GM18951 (cell line): ENCODE measurements at regions not wholly inside any gene's neighbourhood (a gene's known extent, or its start where the extent isn't known, plus 50 kb on each side); places are given as distances from the start of the nearest gene placed in this dataset.

ENCODE experiments used
- POLR2A ChIP-seq: IDR thresholded peaks from 4 replicates; pipeline ENCODE4 v1.6.1; 2011; ENCODE audit warnings: mild to moderate bottlenecking; ENCODE audit not compliant: insufficient read length, insufficient read depth; ENCODE audit errors: extremely low read depth
- in situ Hi-C: fragments of 300-500 bp; cut with MboI; formaldehyde crosslinking; loops from one replicate; pipeline ENCODE4 v1.12.0; 2022; ENCODE audit warnings: low sequenced_read_pairs, mixed read lengths, inconsistent platforms; ENCODE audit not compliant: unreplicated experiment

DNA sequence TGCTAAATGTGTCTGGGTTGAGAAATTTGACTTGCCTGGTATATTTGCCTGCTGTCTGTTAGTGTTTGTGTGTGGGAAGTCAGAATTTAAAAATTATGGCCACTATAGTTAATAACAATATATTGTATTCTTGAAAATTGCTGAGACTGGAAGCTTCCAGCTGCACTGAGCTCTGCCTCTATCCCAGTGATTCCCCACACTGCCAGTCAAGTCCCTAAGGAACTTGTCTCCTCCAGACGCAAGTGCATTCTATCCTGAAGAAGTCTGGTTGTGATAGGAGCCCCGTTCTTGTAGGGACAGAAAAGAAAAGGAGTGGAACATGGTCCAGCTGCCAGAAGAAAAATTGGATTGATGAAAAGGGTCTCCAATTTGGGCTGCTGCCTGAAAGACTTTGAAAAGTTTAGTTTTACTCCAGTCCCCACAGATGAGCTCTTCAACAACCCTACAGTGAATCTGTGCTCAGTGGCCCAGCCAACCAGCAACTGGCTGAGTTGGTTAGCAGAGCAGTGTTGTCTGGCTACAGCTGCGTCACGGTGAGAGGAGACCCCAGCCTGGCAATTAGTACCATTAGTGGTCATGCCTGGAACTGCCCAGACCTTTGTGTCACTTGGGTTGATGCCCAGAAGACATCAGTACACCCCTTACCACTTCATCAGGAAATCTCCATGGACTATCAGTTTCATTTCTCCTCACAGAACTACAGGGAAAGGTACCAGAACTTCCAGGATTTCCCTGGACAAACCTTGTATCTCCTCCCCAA, 183.1 kb upstream of the MCHR2 start:
- TF ChIP-seq POLR2A = no peak
- in situ Hi-C loops = no loop called here

DNA sequence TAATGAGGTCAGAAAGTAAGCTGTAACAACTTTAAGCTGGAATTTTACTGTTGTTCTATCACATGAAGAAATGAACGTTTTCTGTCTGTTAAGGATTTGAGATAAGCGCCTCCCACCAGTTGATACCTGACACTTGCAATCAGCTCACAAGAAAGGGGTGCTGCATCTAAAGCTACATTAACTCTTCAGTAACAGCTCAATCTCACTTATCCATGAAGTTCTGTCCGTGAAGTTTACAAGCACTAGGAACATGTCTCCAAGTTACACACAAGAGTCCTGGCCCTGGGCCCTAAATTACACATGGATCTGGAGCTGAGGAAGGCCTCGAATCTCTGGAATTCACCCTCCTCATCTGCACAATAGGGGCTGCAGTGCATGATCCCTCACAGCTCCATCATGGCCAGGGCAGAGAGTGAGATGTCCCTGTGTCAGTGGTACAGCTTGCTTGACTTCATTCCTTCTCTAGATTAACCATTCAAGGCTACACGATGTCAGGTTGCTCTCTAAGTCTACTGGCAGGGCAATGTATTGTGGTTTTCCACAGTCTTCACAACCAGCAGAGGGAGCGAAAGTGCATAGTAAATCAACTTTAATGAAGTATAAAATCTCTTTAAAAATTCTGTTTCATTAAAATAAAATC, 182.4 kb upstream of the MCHR2 start:
- in situ Hi-C loops = no loop called here
- TF ChIP-seq POLR2A = no peak

DNA sequence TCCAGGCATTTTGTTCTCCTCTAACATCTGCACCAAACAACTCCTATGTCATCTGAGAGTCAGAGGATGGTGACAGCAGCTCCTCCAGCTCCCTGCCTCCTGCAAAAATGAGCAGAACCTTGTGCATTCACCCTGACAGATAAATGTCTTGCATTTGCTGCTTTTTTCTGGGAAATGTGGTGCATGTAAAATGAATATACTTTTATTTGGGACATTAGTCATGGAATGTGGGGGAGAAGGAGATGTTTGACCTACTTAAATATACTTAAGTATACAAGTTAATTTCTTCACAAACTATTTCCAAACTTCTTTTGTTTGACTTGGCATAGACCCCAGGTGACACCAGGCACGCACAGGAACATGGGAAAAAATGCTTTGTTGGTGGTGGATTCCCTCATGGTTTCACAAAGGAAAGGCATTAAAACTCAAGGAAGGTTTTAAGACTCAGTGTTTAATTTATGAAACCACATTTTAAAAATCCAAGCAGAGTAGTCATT, 181.8 kb upstream of the MCHR2 start:
- no peak for TF ChIP-seq POLR2A
- in situ Hi-C loops = no loop called here

DNA sequence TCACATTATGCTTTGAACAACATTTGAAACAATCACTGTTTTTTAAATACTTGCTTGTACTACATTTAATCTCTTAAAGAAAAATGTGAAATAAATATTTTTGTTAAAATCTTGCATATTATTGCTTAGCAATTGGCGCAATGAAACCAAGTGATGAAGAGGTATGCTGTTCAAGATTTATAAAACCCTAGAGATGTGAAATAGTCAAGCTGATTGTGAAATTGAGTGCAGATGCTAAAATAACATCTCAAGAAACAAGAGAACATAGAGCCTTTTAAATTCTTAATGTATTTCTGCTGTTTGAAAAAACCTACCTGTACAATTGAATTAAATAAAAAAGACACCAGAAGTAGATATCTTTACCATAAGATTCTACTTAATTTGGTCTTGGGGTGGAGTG, 179.2 kb upstream of the MCHR2 start:
- in situ Hi-C loops = no loop called here
- TF ChIP-seq POLR2A = no peak

DNA sequence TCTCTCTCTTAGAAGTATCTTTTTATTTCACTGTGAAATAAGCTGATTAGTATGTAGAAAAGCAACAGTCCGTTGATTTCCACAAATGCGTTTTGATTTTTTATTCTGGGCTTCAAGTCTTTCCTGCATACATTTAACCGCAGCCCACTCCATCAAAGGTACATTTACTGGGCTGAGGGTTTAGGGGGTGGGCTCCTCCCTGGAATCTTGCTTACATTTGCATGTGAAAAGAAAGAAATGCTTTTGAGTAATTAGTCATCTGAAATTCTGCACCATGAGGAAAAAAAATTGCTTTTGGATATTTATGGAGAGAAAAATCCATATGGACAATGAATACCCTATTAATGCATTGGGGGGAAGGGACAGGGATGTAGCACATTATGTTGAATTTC, 178.3 kb upstream of the MCHR2 start:
- in situ Hi-C loops = no loop called here
- no peak for TF ChIP-seq POLR2A

DNA sequence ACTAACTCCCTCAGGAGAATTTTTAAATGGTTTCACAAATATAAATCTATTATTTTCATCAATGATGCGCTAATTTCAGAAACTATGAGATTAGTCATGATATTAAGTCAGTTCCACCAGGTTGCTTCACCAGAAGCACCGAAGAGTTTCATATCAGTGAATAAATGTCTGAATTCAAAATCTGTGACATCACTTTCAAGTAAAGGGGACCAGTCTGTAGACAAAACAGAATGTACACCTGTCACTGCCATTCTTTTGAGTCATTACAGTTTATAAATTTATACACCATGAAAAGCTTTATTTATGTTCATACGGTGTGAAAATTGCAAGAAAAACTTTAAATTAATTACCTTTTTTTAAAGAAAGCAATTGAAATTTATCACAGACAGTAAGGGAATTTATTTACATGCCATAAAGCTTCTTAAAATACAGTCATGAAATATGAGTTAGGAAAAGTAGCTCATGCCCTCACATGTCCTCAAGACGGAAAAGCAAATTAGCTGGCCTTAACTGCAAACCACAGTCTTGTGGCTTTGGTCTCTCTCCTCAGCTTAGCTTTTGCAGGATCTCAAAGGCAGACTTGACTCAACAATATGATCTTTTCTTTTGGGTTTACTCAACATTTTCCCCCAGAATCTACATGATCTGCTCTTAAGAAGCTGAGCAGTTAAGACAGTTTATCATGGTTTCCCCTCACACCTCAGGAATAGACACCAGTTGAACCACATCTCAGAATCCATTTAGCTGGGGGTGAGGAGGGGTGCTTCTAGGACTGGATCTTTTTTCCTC, 177.7 kb upstream of the MCHR2 start:
- TF ChIP-seq POLR2A = no peak
- in situ Hi-C loops = no loop called here

DNA sequence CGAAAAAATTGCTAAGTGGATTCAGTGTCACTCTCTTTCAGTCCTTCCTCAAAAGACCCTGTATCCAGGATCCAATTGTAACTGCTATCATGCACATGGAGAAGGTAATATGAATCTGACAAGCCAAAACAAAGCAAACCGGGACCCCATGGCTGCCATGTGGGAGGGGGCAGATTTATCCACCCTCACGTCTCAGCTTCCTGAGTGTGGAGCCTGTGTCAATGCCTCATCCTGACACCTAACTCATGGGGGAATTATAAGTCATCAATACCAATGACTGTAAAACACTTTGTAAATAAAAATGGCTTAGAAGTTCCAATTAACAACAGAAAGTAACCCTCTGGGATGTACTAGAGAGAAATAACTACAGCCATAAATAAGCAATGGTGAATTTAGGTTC, 174.1 kb upstream of the MCHR2 start:
- no peak for TF ChIP-seq POLR2A
- in situ Hi-C loops = no loop called here

DNA sequence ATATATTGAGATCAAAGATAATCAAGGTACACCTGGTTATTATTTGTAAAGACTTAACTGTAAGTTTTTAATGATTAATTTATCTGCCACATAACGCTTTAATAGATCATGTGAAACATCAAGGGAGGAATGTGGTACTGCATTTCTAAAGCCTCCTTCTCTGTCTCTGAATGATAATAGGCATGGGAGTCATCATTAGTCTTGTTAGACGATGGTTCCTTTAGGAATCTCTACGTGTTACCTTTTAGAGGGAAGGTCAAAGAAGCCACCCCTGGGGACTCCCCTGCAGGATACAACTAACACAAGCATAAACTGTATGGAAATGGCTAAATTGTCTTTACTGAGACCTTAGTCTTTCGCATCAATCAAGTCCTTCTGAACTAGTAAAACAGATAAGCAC, 173.6 kb upstream of the MCHR2 start:
- in situ Hi-C loops = no loop called here
- TF ChIP-seq POLR2A = no peak

DNA sequence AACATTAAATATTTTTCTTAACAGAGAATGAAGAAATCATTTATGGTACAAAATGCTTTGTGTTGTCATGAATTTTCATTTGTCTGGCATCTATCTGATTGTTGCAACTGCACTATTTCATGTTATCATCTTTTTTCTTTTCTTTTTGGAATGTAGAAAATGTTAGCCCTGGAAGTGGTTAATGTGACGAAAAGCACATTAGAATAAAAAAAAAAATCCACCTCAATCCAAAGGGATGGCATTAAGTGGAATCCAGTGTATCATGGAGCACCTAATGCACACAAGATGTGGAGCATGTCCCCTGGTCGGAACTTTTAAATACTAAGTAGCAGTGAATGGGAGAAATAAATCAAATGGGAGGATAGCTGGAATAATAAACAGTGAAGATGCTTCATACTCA, 172.9 kb upstream of the MCHR2 start:
- no peak for TF ChIP-seq POLR2A
- in situ Hi-C loops = no loop called here

DNA sequence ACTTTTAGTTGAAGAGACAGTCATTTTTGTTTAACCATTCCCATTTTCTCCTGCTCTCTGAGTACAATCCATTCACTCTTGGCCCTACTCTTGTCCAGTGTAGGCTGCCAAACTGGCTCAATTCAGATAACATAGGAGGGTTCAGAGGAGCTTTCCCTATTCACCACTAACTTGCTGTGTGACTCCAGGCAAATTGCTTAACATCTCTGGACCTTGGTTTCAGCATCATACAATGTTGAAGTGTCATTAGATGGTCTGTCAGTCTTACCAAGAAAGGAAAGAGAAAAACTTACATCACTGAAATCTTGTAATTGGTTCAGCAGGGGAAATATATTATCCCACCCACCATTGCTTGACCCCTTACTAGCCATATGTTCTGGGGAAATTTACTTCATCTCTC, 171.4 kb upstream of the MCHR2 start:
- no peak for TF ChIP-seq POLR2A
- in situ Hi-C loops = no loop called here

DNA sequence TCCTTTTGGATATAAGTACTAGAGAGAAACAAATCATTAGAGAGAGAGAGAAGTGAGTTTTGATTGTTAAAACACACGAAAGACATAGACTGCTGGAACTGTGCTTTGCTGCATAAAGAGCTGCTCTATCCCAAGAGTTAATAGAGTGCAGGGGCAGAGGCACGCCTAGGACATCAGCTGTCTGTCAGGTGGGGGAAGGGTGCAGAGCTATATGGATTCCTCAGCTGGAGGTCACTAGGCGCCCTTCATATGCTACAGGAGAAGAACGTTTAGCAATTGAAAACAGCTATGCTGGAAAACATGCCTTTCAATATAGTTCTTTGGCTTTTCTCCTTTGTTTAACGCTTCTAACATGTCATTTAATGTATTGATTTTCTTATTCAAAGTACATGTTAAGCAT, 169.0 kb upstream of the MCHR2 start:
- in situ Hi-C loops = no loop called here
- no peak for TF ChIP-seq POLR2A

DNA sequence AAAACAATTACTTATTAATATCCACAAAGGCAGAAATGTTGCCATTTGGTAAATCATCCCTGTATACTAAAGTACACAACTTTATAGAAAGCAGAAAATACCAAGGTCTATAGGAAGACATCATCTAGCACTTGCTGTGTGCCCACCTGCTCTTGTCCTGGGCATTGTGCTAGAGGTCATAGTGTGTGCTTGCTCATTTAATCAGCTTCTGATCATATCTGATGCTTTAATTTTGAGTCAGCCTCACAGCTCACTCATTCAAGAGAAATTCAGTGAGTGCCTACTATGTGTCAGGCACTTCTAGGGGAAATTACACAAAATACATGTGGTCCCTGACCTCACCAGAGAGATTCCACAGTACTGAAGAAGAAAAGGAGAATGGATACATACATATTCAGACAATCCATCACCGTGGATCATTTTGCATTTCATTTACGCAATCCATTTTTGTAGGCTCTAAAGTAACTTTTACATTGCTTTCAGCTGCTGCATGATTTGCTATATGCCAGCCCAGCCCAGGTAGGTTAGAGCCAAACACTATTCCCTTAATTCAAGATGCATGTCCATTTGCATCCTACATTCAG, 167.9 kb upstream of the MCHR2 start:
- in situ Hi-C loops = no loop called here

DNA sequence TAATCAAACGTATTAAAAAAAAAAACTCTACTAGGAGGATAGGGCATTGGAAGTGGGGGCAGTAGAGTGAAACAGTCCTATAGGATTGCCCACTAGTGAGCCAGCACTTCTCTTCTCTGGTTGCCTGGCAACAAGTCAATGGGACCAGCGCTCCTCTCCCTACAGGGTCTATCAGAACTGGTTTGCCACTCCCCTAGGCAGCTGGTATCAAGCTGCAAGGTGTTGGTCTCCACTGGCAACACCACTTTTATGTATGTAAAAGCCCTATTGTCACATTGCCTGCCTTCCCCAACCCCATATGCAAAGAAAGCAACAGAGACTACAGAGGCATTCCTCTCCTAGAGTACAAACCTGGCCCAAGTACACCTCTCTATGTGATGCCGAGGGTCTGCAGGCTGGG, 166.9 kb upstream of the MCHR2 start:
- TF ChIP-seq POLR2A = no peak
- in situ Hi-C loops = no loop called here

More for the DNA sequence above, 167.9 kb upstream of the MCHR2 start:
- TF ChIP-seq POLR2A = no peak

DNA sequence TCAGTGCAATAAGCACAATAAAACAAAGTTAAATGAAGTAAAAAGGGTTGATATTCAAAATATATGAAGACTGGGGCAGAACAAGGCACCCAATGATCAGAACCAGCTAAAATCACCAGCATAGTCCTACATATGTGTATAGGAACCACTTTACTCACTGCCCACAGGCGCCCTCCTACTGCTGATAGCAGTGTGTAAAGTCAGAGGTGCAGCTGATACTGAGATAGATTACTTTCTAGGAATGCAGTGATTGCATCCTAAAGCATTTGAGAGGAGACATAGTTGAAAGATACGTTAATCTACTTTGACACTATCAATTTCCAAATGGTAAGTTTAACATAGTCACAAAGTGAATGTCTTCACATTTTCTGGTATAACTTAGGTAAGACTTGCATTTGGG, 161.1 kb upstream of the MCHR2 start:
- TF ChIP-seq POLR2A = no peak
- in situ Hi-C loops = no loop called here
